ENCODE measurements at regions not wholly inside any gene's neighbourhood (a gene's known extent, or its start where the extent isn't known, plus 50 kb on each side); places are given as distances from the start of the nearest gene placed in this dataset.

- TF ChIP-seq PPARA (CRISPR knock-in tag; IDR thresholded peaks at IDR 0.05; ENCODE audit: borderline replicate concordance): no peak
- TF ChIP-seq POU6F1 (CRISPR knock-in tag; IDR thresholded peaks at IDR 0.05; ENCODE audit: borderline replicate concordance, low read depth): no peak
- TF ChIP-seq ARNTL (CRISPR knock-in tag; IDR thresholded peaks at IDR 0.05; ENCODE audit: borderline replicate concordance, low read depth): no peak
- no peak for TF ChIP-seq ZFP3 (CRISPR knock-in tag; IDR thresholded peaks at IDR 0.05)
- TF ChIP-seq ZNF565 (CRISPR knock-in tag; conservative IDR thresholded peaks at IDR 0.05; ENCODE audit: low read depth): no peak
- no peak for TF ChIP-seq TCF4 (CRISPR knock-in tag; IDR thresholded peaks at IDR 0.05; ENCODE audit: borderline replicate concordance)
- no peak for TF ChIP-seq TOX (CRISPR knock-in tag; IDR thresholded peaks at IDR 0.05; ENCODE audit: borderline replicate concordance)
These were observed 632.0 kb downstream of the BRD1 start for GRCh38 chr22:49195636-49196035.

GRCh38 chr22:49193901-49194465 lies 633.7 kb downstream of the BRD1 start:
- no peak for ATAC-seq
- TF ChIP-seq ESRRG (CRISPR knock-in tag; IDR thresholded peaks at IDR 0.05) (no peak), OSR1 (CRISPR knock-in tag; IDR thresholded peaks at IDR 0.05) (no peak), PPARA (CRISPR knock-in tag; IDR thresholded peaks at IDR 0.05; ENCODE audit: borderline replicate concordance) (no peak), TCF4 (CRISPR knock-in tag; IDR thresholded peaks at IDR 0.05; ENCODE audit: borderline replicate concordance) (no peak)

More at GRCh38 chr22:49195636-49196035, 632.0 kb downstream of the BRD1 start:
- ATAC-seq: no peak

GRCh38 chr22:49193348-49193747 lies 634.3 kb downstream of the BRD1 start:
- no peak for ATAC-seq
- no peak for TF ChIP-seq BACH2 (CRISPR knock-in tag; IDR thresholded peaks at IDR 0.05; ENCODE audit: borderline replicate concordance)
- no peak for TF ChIP-seq CREB5 (CRISPR knock-in tag; IDR thresholded peaks at IDR 0.05; ENCODE audit: low read depth)
- TF ChIP-seq PPARA (CRISPR knock-in tag; IDR thresholded peaks at IDR 0.05; ENCODE audit: borderline replicate concordance): no peak

GRCh38 chr22:49192857-49193250 lies 634.8 kb downstream of the BRD1 start:
- no peak for ATAC-seq
- TF ChIP-seq RARB (CRISPR knock-in tag; IDR thresholded peaks at IDR 0.05) (no peak), CSRNP3 (CRISPR knock-in tag; IDR thresholded peaks at IDR 0.05) (no peak), TSHZ2 (CRISPR knock-in tag; IDR thresholded peaks at IDR 0.05) (no peak), CREB5 (CRISPR knock-in tag; IDR thresholded peaks at IDR 0.05; ENCODE audit: low read depth) (no peak), GLIS3 (CRISPR knock-in tag; IDR thresholded peaks at IDR 0.05) (no peak), ARNTL (CRISPR knock-in tag; IDR thresholded peaks at IDR 0.05; ENCODE audit: borderline replicate concordance, low read depth) (no peak), POU6F1 (CRISPR knock-in tag; IDR thresholded peaks at IDR 0.05; ENCODE audit: borderline replicate concordance, low read depth) (no peak), PPARA (CRISPR knock-in tag; IDR thresholded peaks at IDR 0.05; ENCODE audit: borderline replicate concordance) (no peak), TCF4 (CRISPR knock-in tag; IDR thresholded peaks at IDR 0.05; ENCODE audit: borderline replicate concordance) (no peak), ZC3H10 (CRISPR knock-in tag; IDR thresholded peaks at IDR 0.05) (no peak), CSDC2 (CRISPR knock-in tag; IDR thresholded peaks at IDR 0.05) (no peak), PATZ1 (CRISPR knock-in tag; IDR thresholded peaks at IDR 0.05; ENCODE audit: borderline replicate concordance) (no peak), SNAI2 (CRISPR knock-in tag; IDR thresholded peaks at IDR 0.05) (no peak), BACH2 (CRISPR knock-in tag; IDR thresholded peaks at IDR 0.05; ENCODE audit: borderline replicate concordance) (no peak), ISL1 (CRISPR knock-in tag; IDR thresholded peaks at IDR 0.05) (no peak), ZNF70 (CRISPR knock-in tag; IDR thresholded peaks at IDR 0.05) (no peak)

Measured in SK-N-SH treated with all-trans-retinoic acid at 6 μM for 48 hours (cell line).